GM12872 (cell line): ENCODE measurements at regions not wholly inside any gene's neighbourhood (a gene's known extent, or its start where the extent isn't known, plus 50 kb on each side); places are given as distances from the start of the nearest gene placed in this dataset.

ENCODE experiments used
- TF ChIP-seq, protein P1 (sequence below): IDR thresholded peaks from 3 replicates; pipeline ENCODE4 v1.5.1; 2011; ENCODE audit warnings: low read depth, mild to moderate bottlenecking, low read length, moderate library complexity; ENCODE audit not compliant: insufficient read depth

DNA sequence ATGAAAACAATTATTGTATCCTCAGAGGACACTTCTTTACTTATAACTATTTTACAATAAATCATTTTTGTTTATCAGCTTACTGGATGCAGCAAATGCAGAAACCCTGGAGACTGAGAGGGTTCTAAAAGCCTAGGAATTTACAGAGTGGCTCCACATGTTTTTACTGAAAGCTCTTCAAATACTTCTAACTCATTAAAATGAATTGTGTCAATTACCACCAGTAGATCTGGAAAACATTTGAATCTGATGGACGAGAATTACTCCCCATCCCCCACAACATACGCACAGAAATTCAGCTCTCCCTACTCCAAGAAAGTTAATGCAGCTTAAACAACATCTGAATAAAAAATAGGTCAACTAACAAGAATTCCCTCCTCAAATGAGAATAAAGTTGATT is 319.8 kb upstream of the FIGN start:
- TF ChIP-seq, protein P1, sequence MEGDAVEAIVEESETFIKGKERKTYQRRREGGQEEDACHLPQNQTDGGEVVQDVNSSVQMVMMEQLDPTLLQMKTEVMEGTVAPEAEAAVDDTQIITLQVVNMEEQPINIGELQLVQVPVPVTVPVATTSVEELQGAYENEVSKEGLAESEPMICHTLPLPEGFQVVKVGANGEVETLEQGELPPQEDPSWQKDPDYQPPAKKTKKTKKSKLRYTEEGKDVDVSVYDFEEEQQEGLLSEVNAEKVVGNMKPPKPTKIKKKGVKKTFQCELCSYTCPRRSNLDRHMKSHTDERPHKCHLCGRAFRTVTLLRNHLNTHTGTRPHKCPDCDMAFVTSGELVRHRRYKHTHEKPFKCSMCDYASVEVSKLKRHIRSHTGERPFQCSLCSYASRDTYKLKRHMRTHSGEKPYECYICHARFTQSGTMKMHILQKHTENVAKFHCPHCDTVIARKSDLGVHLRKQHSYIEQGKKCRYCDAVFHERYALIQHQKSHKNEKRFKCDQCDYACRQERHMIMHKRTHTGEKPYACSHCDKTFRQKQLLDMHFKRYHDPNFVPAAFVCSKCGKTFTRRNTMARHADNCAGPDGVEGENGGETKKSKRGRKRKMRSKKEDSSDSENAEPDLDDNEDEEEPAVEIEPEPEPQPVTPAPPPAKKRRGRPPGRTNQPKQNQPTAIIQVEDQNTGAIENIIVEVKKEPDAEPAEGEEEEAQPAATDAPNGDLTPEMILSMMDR = no peak

DNA sequence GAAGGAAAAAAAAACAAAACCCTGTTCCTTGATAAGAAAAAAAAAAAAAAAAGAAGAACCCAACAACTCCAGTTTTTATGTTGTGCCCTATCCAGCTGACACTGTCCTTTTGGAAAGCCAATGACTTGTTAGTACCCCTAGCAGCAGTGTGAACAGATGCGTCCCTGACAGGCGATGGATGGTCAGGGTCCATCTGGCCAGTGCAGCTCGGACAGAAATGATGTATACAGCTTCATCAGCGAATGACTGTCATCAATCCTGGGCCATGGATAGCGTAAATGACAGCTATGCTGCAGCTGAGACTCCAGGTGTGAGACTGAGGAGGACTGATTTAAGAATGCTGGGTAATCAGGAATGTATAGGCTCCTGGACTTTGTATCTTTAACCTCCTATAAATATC is 318.8 kb upstream of the FIGN start:
- TF ChIP-seq, protein P1 = no peak

DNA sequence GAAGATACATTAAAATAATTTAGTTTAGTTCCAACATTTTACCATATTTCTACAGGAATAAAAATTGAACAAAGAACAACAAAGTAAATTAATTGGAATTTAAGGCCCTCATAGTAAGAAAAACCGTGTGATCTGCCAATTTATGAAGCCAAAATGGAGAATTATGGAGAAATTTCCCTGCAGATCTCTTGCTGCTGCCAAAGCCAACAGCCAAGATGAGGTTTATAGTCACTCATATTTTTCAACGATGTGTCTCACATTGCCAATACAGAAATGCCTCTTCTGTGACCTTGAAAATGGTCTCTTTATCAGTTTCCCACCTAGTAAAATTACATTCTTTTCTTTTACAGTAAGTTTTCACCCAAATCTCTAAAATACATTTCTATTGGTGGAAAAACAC is 317.2 kb upstream of the FIGN start:
- TF ChIP-seq, protein P1 = no peak

DNA sequence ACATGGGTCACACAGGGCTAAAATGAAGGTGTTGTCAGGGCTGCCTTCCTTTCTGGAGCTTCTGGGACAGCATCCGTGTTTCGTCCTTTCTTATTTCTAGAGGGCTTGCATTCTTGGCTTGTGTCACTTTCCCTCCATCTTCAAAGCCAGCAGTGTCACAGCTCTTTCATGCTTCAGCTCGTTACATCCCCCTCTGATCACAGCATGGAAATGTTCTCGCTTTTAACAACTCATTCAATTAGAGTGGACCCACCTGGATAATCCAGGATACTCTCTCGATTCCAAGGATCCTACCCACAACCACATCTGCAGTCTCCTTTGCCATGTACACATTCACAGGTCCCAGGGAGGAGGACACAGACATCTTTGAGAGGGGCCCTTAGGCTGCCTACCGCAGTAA is 316.2 kb upstream of the FIGN start:
- TF ChIP-seq, protein P1 = no peak

DNA sequence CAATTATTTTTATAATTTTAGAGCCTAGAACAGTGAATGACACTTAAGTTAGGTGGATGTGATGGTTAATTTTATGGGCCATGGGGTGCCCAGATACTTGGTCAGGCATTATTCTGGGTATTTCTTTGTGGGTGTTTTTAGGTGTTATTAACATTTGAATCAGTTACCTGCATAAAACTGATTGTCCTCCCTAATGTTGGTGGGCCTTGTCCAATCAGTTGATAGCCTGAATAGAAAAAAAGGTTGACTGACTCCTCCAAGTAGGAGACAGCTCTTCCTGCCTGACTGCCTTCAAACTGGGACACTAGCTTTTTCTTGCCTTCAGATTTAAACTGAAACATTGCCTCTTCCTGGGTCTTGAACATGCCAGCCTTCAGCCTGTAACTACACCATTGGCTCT is 312.9 kb upstream of the FIGN start:
- TF ChIP-seq, protein P1 = no peak

DNA sequence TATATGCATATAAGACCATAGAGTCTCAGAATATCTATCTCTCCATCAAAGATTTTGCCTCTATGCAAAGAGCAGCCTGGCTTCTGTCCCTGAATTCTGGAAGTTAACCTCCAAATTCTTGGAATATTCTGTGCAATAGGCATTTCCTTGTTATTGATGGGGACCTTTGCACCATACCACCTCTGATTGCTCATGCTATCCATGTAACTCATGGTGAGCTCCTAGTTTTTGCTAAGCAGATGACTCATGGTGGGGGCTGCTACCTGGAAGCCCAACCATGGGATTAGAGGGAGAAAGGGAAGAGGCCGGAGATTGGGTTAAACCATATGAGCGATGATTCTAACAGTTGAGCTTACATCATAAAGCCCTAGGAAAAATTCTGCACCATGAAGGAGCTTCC is 310.2 kb upstream of the FIGN start:
- TF ChIP-seq, protein P1 = no peak

DNA sequence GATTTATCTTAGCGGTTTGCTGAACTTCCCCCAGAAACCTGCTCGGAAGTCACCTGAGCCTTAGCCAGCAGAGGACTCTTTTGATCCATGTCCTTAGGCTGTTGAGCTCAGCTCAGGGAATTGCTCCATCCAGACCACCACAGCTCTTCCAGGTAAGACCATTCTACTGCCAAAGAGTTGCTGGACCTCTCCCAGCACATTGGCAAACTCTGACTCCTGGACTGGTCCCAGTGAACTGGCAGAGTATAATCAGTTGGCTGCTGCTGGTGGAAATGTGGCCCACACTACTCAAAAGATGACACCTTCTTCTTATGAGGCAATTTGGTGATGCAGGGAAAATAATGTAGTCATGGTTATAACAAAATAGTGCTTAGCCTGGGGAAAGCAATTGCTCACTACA is 308.8 kb upstream of the FIGN start:
- TF ChIP-seq, protein P1 = no peak

DNA sequence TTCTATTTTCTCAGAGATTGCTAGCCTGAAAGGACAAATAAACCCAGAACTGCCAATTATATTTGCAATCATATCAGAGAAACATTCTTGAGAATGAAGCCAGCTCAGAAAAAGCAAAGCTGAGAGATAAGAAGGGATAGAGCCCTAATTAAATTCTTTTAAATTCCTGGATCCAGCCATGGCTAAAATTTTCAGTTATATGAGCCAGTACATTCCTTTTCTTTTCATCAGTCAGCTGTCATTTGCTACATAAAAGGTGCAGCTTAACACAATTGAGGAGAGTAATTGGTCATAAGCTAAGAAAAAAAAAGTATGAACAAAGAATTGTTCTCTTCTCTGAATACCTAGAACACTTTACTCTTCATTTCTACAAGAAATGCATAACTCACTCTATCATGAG is 303.5 kb upstream of the FIGN start:
- TF ChIP-seq, protein P1 = no peak
